ENCODE measurements at regions not wholly inside any gene's neighbourhood (a gene's known extent, or its start where the extent isn't known, plus 50 kb on each side); places are given as distances from the start of the nearest gene placed in this dataset.

DNA sequence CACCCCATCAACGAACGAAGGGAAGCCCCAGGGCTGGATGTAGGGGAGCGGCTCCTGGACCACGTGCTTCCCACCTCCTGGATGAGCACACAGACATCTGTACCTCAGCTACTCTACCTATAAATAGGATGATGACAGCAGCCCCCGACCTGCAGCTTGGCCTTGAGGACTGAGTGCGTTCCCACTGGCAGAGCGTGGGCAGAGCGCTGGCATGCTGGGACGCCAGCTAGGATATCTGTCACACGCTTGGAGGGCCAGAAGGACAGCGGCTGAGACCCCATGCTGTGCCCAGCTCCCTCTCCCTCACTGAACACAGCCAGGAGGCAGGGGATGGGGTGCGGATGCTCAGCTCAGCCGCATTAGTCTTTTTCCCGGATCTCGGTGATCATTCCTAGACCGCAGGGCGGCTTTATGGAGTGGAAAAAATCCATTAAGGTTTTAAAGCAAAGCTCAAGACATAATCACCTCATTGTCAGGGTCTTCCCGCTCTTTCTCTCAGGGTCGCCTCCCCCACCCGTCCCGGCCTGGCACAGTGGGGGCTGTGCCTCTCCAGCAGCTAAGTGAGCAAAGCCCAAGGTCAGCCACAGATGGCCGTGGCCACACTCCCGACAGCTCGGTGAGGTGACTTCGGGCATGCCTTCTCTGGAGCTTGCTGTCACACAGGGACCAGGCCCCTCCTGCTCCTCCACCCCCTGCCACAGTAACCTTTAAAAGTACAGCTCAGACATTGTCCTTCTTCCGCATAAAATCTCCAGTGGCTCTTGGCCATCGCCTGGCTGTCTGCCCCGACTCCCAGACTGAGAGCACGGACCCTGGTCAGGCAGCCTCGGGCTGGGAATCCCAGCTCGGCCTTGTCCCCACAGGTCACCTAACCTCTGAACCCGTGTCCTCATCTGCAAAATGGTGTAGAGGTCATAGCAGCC, 69.6 kb upstream of the SHISAL1 start:
- ATAC-seq (no peak), DNase-seq (ENCODE audit: low read depth, low spot score) (no peak)
- Histone ChIP-seq H3K9me2 (ENCODE audit: insufficient read depth) (no peaks in the 10 kb centered on the region), H2AFZ (ENCODE audit: low read depth, low read length, poor library complexity, severe bottlenecking) (no peak overlapping the region), H3K4me2 (ENCODE audit: low read length) (no peak overlapping the region), H3K9ac (ENCODE audit: low read length) (no peak overlapping the region), H4K20me1 (ENCODE audit: insufficient read depth) (no peaks in the 10 kb centered on the region), H3K4me3 (replicated peaks in 1 of 2; ENCODE audit: low read depth in 1 of 2, low read length in 2 of 2) (no peak overlapping the region), H3K4me1 (ENCODE audit: control insufficient read depth in 1 of 2, insufficient read depth in 2 of 2, low read length in 2 of 2) (no peaks in the 10 kb centered on the region), H3K36me3 (ENCODE audit: control insufficient read depth in 1 of 2, insufficient read depth in 2 of 2, low read length in 2 of 2) (no peaks in the 10 kb centered on the region), H3K79me2 (ENCODE audit: insufficient read depth, low read length) (no peaks in the 10 kb centered on the region), H3K9me3 (ENCODE audit: control insufficient read depth in 1 of 2, insufficient read depth in 1 of 2, low read depth in 1 of 2, low read length in 2 of 2) (0 out of 4 replicates have a peak, but pooled peaks cover 0 to 12% of the 10 kb centered on the region in 2 experiments), H3K27ac (ENCODE audit: low read depth, low read length) (no peak overlapping the region), H3K27me3 (ENCODE audit: insufficient read depth, low read length) (peaks cover 7% of the 10 kb centered on the region; the same call in 1 of the 2 replicates)
- RAD21 ChIA-PET (ENCODE audit: low non-redundant PET in 1 of 2, low total read pairs in 2 of 2, uncharacterized antibody in 2 of 2, unreplicated experiment in 2 of 2): no interaction called here
- CTCF ChIA-PET: no interaction called here
- TF ChIP-seq POLR2AphosphoS5 (IDR thresholded peaks at IDR 0.05; ENCODE audit: low read depth, low read length) (no peak), ELF1 (IDR thresholded peaks at IDR 0.05; ENCODE audit: borderline replicate concordance, low read depth) (no peak), FOSL1 (IDR thresholded peaks at IDR 0.05; ENCODE audit: low read depth) (no peak), JUND (IDR thresholded peaks at IDR 0.05) (no peak), SP1 (IDR thresholded peaks at IDR 0.05; ENCODE audit: low read depth) (no peak), CEBPB (IDR thresholded peaks at IDR 0.05; ENCODE audit: low read depth) (no peak), RAD21 (IDR thresholded peaks at IDR 0.05; ENCODE audit: low read depth) (no peak)
- TF ChIP-seq, protein P1, sequence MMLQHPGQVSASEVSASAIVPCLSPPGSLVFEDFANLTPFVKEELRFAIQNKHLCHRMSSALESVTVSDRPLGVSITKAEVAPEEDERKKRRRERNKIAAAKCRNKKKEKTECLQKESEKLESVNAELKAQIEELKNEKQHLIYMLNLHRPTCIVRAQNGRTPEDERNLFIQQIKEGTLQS (IDR thresholded peaks at IDR 0.05): no peak
- TF ChIP-seq, protein P2, sequence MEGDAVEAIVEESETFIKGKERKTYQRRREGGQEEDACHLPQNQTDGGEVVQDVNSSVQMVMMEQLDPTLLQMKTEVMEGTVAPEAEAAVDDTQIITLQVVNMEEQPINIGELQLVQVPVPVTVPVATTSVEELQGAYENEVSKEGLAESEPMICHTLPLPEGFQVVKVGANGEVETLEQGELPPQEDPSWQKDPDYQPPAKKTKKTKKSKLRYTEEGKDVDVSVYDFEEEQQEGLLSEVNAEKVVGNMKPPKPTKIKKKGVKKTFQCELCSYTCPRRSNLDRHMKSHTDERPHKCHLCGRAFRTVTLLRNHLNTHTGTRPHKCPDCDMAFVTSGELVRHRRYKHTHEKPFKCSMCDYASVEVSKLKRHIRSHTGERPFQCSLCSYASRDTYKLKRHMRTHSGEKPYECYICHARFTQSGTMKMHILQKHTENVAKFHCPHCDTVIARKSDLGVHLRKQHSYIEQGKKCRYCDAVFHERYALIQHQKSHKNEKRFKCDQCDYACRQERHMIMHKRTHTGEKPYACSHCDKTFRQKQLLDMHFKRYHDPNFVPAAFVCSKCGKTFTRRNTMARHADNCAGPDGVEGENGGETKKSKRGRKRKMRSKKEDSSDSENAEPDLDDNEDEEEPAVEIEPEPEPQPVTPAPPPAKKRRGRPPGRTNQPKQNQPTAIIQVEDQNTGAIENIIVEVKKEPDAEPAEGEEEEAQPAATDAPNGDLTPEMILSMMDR (IDR thresholded peaks at IDR 0.05 in 2 of 3, conservative IDR thresholded peaks at IDR 0.05 in 1 of 3; ENCODE audit: borderline replicate concordance in 1 of 3, insufficient read depth in 1 of 3, low read depth in 2 of 3, low read length in 2 of 3): no peak
- POLR2A ChIA-PET: no interaction called here
- intact Hi-C loops (cut with micrococcal nuclease): no loop called here
- BruUV-seq (replicated peaks): no TSS peak

Measured in HCT116 (cell line).